ENCODE measurements at regions not wholly inside any gene's neighbourhood (a gene's known extent, or its start where the extent isn't known, plus 50 kb on each side); places are given as distances from the start of the nearest gene placed in this dataset.

GRCh38 chr18:2415656-2416055 is 155.6 kb downstream of the METTL4 start:
- Mint-ChIP-seq H3K36me3 (no peaks in the 10 kb centered on the region), H3K9me3 (peaks cover 0 to 3% of the 10 kb centered on the region in 2 donors), H3K27ac (peak overlapping the region in 1 of 2 donors; percentile 32)
- ATAC-seq = no peak
- no peak for DNase-seq (ENCODE audit: low spot score in 2 of 2)

- H3K36me3 Mint-ChIP-seq = no peaks in the 10 kb centered on the region
Measured at GRCh38 chr18:2417861-2418610, 153.3 kb downstream of the METTL4 start.

GRCh38 chr18:2420367-2420766 is 150.9 kb downstream of the METTL4 start:
- Mint-ChIP-seq H3K27ac (no peak overlapping the region), H3K9me3 (peaks cover 0 to 3% of the 10 kb centered on the region in 2 donors), H3K36me3 (no peaks in the 10 kb centered on the region)
- DNase-seq (ENCODE audit: low spot score in 2 of 2) (no peak), ATAC-seq (no peak)

More at GRCh38 chr18:2417861-2418610, 153.3 kb downstream of the METTL4 start:
- peaks cover 0 to 3% of the 10 kb centered on the region in 2 donors for H3K9me3 Mint-ChIP-seq
- H3K27ac Mint-ChIP-seq = no peak overlapping the region
- ATAC-seq (no peak), DNase-seq (ENCODE audit: low spot score in 2 of 2) (no peak)

- H3K9me3 Mint-ChIP-seq = no peaks in the 10 kb centered on the region
- ATAC-seq (no peak), DNase-seq (ENCODE audit: low spot score in 2 of 2) (no peak)
- no peaks in the 10 kb centered on the region for H3K36me3 Mint-ChIP-seq
- no peak overlapping the region for H3K27ac Mint-ChIP-seq
Measured at GRCh38 chr18:2423761-2424160, 147.5 kb downstream of the METTL4 start.

GRCh38 chr18:2424420-2424819 is 146.9 kb downstream of the METTL4 start:
- no peaks in the 10 kb centered on the region for H3K9me3 Mint-ChIP-seq

GRCh38 chr18:2425426-2426317 is 145.6 kb downstream of the METTL4 start:
- ATAC-seq = no peak
- H3K36me3 Mint-ChIP-seq = peaks cover 0 to 4% of the 10 kb centered on the region in 2 donors
- H3K9me3 Mint-ChIP-seq = peaks cover 0 to 5% of the 10 kb centered on the region in 2 donors
- no peak overlapping the region for H3K27ac Mint-ChIP-seq
- no peak for DNase-seq (ENCODE audit: low spot score in 2 of 2)

More at GRCh38 chr18:2424420-2424819, 146.9 kb downstream of the METTL4 start:
- Mint-ChIP-seq H3K36me3 (no peaks in the 10 kb centered on the region), H3K27ac (no peak overlapping the region)
- ATAC-seq = no peak
- DNase-seq (ENCODE audit: low spot score in 2 of 2) = no peak

GRCh38 chr18:2430191-2430590 is 141.1 kb downstream of the METTL4 start:
- Mint-ChIP-seq H3K9me3 (peaks cover 0 to 5% of the 10 kb centered on the region in 2 donors), H3K36me3 (peaks cover 0 to 4% of the 10 kb centered on the region in 2 donors), H3K27ac (no peak overlapping the region)
- no peak for DNase-seq (ENCODE audit: low spot score in 2 of 2)
- no peak for ATAC-seq

- ATAC-seq (no peak), DNase-seq (ENCODE audit: low spot score in 2 of 2) (no peak)
- peaks cover 0 to 5% of the 10 kb centered on the region in 2 donors for H3K9me3 Mint-ChIP-seq
- no peak overlapping the region for H3K27ac Mint-ChIP-seq
- peaks cover 0 to 4% of the 10 kb centered on the region in 2 donors for H3K36me3 Mint-ChIP-seq
Measured at GRCh38 chr18:2431806-2432205, 139.5 kb downstream of the METTL4 start.

- ATAC-seq (no peak), DNase-seq (ENCODE audit: low spot score in 2 of 2) (no peak)
- Mint-ChIP-seq H3K27ac (no peak overlapping the region), H3K9me3 (peaks cover 0 to 5% of the 10 kb centered on the region in 2 donors), H3K36me3 (peaks cover 0 to 4% of the 10 kb centered on the region in 2 donors)
Measured at GRCh38 chr18:2433366-2433765, 137.9 kb downstream of the METTL4 start.

GRCh38 chr18:2441544-2441943 is 129.8 kb downstream of the METTL4 start:
- Mint-ChIP-seq H3K9me3 (no peaks in the 10 kb centered on the region), H3K27ac (no peak overlapping the region), H3K36me3 (no peaks in the 10 kb centered on the region)
- DNase-seq (ENCODE audit: low spot score in 2 of 2) (no peak), ATAC-seq (no peak)

GRCh38 chr18:2442006-2442405 is 129.3 kb downstream of the METTL4 start:
- no peak for DNase-seq (ENCODE audit: low spot score in 2 of 2)
- Mint-ChIP-seq H3K27ac (no peak overlapping the region), H3K9me3 (no peaks in the 10 kb centered on the region), H3K36me3 (no peaks in the 10 kb centered on the region)
- ATAC-seq = no peak

- DNase-seq (ENCODE audit: low spot score in 2 of 2) = no peak
- Mint-ChIP-seq H3K9me3 (no peaks in the 10 kb centered on the region), H3K36me3 (no peaks in the 10 kb centered on the region), H3K27ac (no peak overlapping the region)
- no peak for ATAC-seq
Measured at GRCh38 chr18:2442726-2443275, 128.5 kb downstream of the METTL4 start.

GRCh38 chr18:2444201-2444875 is 127.0 kb downstream of the METTL4 start:
- no peak for ATAC-seq
- Mint-ChIP-seq H3K36me3 (no peaks in the 10 kb centered on the region), H3K9me3 (no peaks in the 10 kb centered on the region), H3K27ac (no peak overlapping the region)
- no peak for DNase-seq (ENCODE audit: low spot score in 2 of 2)

- Mint-ChIP-seq H3K36me3 (no peaks in the 10 kb centered on the region), H3K27ac (no peak overlapping the region), H3K9me3 (no peaks in the 10 kb centered on the region)
- ATAC-seq (no peak), DNase-seq (ENCODE audit: low spot score in 2 of 2) (no peak)
Measured at GRCh38 chr18:2448565-2449151, 122.6 kb downstream of the METTL4 start.

- Mint-ChIP-seq H3K9me3 (peaks cover 6 to 8% of the 10 kb centered on the region in 2 donors), H3K27ac (no peak overlapping the region), H3K36me3 (peaks cover 0 to 5% of the 10 kb centered on the region in 2 donors)
- ATAC-seq (no peak), DNase-seq (ENCODE audit: low spot score in 2 of 2) (no peak)
Measured at GRCh38 chr18:2451556-2451955, 119.7 kb downstream of the METTL4 start.

GRCh38 chr18:2459886-2460285 is 111.4 kb downstream of the METTL4 start:
- ATAC-seq = no peak
- Mint-ChIP-seq H3K9me3 (peaks cover 8 to 10% of the 10 kb centered on the region in 2 donors), H3K27ac (no peak overlapping the region), H3K36me3 (peaks cover 0 to 5% of the 10 kb centered on the region in 2 donors)
- no peak for DNase-seq (ENCODE audit: low spot score in 2 of 2)
